Stimulated activated naive CD8-positive, alpha-beta T cell treated with anti-CD3 and anti-CD28 coated beads, Interleukin-15, Interleukin-2, amounts not matched to agents 100 U/mL and 50 U/mL, for 24 hours (primary cell): ENCODE measurements at regions not wholly inside any gene's neighbourhood (a gene's known extent, or its start where the extent isn't known, plus 50 kb on each side); places are given as distances from the start of the nearest gene placed in this dataset.

ENCODE experiments used
- ATAC-seq: fragments of 150-1000 bp; cut with Tn5 transposase; one replicate; pipeline ENCODE4 v1.10.0; 2021
- DNase-seq: peaks from one replicate; pipeline ENCODE4 v3.0.0; 2021

DNA sequence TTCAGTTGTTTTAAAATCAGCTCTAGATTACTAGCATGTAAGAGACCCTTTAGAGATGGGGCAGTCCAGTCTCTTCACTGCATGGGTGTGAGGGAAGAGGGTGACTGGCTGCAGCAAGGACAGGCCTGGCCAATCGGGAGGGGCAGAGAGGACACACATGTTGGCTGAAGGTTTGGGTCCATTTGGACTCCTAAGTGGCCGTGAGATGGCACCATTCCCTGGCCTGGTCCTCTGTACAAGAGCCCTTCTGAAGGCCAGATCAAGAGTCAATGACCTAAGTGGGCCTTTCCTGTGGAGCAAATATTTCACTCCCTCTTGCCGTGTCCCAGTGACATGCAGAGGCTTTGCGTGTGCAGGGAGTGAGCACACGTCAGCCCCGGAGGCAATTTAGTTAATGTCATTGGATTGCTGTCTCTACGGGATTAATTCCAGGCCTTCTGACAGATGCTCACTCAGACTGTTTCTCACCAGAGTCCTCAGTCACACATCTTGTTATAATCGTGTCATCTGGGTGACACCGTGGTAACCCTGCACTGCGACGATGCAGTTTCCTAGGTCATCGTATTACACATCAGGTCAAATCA lies 613.0 kb downstream of the NPHP4 start:
- DNase-seq (no peak), ATAC-seq (no peak)

DNA sequence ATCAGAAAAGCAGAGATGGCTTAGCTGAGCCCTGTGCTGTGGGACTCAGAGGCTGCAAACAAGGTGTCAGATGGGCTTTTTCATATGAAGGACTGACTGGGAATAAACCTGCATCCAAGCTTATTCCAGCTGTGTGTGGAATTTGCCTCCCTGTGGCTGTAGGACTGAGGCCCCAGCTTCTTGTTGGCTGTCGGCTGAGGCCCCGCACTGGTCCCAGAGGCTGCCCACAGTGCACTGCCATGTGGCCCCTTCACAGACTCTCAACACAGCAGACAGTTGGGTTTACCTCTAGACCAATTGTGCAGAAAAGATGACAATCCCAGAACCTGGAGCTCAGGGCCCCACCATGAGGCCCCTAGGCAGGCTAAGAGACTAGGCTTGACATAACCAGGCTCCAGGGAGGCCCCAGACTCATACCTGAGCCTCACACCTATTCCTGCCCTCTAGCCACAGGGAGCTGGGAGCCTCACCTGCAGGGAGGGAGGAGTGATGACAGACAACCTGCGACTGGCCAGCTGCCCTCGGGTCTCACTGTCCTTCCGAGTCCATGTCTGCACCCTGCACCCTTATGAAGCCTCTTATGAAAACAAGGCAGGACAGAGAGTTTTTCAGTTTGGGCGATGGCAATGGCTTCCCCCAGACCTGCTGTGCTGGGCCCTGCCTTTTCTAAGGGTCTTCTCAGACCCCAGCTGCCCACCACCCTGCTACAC lies 615.5 kb downstream of the NPHP4 start:
- ATAC-seq (no peak), DNase-seq (no peak)

DNA sequence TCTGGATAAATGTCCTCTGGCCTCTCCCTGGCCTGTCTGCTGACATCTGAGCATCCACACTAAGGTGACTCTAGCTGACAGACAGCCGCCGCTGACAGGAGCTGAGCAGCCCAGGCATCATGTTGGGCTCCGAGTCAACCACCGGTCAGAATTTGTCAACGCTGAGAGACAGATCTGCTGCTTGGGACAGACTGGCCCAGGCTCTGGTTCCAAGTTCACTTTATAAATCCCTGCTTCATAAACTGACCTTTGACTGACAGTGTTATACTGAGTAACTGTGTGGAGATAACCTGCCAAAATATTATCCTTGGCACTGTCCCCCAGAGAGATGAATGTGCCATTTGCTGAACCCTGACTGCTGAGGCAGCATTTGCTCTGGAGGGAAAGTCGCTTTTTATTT lies 616.7 kb downstream of the NPHP4 start:
- no peak for ATAC-seq
- DNase-seq = no peak

DNA sequence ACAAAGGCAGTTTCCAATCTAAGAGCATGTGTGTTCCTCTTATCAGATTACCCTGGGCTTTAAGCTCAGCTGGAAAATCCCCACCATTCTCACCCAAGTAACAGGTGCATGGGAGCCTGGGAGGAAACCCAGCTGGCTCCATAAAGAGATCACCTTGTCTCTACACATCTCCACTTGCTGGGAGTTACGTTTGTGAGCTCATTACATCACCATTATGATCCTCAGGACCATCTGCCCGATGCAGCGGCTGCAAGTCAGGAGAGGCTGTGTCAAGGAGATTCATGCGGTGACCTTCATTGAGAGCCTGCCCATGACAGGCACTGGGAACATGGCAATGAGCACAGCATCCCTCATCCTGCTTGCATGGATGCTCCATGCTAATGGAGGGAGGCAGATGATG lies 618.0 kb downstream of the NPHP4 start:
- ATAC-seq (no peak), DNase-seq (no peak)

DNA sequence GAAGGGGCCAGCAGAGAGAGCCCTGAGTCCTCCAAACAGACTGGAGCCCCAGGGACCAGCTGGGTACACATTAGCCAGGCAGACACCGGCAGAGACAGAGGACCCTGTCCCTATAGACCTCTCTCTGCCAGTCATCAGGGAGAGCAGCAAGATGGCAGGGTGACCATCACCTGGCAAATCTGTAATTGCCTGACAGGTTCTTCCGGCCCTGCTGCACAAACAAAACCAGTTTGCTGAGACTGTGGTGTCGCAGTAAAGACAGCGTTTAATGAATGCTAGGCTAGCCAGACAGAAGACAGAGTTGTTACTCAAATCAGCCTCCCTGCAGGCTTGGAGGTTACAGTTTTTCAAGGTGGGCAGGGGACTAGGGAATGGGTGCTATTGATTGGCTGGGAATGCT lies 618.9 kb downstream of the NPHP4 start:
- DNase-seq = no peak
- ATAC-seq = no peak

DNA sequence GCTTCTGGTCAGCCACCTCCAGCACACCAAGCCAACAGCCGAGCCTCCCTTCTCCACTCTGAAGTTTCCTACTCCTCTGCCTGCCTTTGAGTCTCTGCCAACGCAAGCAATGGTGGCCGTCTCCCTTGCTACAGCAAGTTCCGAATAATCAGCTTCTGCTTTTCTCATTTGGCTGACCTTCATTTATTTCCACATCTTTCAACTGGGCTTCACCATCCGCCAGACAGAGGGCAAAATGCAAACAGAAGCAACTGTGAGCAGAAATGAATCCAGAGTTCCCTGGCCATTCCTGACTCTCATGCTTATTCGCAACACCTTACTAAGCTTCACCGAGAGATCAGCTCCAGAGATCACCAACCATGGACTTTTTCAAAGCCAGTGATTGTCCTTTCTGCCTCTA lies 621.0 kb downstream of the NPHP4 start:
- ATAC-seq (no peak), DNase-seq (no peak)

DNA sequence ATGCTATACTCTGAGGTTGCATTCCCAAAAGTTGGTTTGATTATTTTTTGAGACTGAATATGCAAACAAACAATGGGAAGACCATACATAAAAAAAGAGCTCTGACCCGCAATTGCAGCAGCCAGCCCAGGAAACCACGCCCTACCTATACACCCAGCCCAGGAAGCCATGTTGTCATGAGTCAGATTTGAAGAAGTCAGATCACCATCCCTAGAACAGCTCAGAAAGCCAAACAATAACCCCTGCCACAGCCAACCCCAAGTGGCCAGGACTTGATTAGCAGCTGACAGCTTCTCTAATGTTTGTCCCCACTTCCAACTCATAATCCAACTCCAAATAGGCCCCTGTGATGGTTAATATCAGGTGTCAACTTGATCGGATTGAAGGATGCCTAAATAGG lies 621.9 kb downstream of the NPHP4 start:
- no peak for DNase-seq
- no peak for ATAC-seq

DNA sequence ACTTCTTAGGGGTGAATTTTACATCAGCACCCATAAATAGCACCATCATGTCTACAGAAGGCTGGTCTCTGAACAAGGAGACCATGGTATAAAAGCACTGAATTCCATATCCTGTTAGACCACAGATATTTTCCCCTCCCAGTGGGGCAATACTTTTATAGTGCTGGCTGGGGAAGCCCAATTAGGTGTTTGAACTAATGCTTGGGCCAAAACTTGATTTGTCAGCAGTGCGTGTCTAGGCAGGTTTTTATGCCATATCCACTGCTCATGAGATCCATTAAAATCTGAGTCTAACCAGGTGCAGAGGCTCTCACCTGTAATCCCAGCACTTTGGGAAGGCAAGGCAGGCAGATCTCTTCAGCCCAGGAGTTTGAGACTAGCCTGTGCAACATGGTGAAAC lies 623.0 kb downstream of the NPHP4 start:
- DNase-seq (no peak), ATAC-seq (no peak)

DNA sequence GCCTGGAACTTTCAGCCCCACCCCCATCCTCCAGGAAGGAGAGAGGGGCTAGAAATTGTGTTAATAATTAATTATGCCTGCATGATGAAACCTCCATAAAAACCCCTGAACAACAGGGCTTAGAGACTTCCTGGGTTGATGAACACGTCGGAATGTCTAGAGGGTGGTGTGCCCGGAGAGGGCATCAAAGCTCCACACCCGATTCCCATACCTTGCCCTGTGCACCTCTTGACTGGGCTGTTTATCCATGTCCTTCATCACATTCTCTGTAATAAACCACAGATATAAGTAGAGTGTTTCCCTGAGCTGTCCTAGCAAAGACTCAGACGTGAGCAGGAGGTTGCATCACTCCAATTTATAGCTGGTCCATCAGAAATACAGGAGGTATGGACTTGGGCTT lies 624.0 kb downstream of the NPHP4 start:
- no peak for DNase-seq
- no peak for ATAC-seq

DNA sequence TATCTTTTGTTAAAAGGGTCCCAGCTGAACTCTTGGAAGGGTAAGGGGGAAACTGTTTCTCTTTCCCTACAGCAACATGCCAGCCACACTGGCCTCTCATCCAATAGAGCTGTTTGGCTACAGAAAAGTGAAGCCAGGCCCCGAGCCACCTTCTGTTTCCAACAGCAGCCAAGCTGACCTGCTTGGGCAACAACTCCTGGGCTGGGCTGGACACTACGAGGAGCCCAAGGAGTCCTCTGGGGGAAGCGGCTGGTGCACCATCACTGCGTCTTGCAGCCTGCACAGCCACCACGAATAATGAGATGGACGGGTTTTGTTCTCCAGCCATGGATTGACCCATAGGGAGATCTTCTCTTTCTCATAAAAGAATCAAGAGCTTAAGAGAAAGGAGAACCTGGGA lies 624.9 kb downstream of the NPHP4 start:
- DNase-seq (no peak), ATAC-seq (no peak)

DNA sequence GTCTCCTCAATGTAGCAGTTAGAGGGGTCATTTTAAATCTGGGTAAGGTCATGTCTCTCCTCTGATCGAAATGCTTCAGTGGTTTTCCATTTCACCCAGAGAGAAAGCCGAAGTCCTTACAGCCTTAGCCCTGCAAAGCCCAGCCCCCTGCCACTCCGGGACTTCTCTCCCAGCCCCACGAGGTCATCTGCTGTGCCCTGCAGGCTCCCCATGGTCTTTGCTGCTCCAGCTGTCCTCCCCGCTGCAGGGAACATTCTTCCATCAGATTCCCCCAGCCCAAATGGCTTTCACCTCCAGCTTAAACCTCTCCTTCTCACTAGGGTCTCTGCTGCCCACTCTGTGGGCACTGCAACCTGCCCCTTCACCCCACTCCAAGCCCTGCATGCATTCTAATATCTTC lies 626.5 kb downstream of the NPHP4 start:
- no peak for ATAC-seq
- DNase-seq = no peak

DNA sequence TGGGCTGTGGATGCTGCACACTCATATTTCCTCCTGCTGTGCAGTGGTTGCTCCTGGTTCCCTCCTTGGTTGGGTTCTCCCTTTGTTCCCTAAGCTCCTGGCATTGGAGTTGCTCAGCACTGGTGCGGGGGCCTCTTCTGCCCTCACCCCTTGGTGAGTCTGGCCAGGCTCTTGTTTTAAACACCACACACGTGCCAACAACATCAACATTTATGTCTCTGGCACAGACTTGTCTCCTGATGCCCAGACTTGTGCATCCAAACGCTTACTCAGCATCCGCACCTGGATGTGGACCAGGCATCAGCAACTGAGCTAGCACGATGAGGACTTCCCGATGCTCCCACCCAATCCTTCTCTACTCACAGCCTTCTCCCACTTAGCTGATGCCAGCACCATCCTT lies 627.6 kb downstream of the NPHP4 start:
- DNase-seq (no peak), ATAC-seq (no peak)

DNA sequence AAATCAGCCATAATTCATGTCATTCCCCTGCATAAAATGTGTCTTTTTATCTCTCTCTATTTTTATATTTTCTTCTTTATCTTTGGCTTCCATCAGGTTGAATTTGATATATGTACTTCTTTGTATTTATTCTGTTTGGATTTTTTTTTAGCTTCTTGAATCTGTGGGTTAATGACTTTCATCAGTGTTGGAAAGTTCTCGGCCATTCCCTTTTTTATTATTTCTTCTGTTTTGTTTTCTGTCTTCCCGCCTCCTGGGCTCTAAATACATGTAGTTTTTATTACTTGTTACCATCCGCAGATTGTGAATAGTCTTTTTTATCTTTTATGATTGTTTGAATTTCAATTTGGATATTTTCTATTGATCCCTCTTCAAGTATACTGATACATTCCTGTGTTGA lies 637.5 kb downstream of the NPHP4 start:
- ATAC-seq = no peak
- no peak for DNase-seq

DNA sequence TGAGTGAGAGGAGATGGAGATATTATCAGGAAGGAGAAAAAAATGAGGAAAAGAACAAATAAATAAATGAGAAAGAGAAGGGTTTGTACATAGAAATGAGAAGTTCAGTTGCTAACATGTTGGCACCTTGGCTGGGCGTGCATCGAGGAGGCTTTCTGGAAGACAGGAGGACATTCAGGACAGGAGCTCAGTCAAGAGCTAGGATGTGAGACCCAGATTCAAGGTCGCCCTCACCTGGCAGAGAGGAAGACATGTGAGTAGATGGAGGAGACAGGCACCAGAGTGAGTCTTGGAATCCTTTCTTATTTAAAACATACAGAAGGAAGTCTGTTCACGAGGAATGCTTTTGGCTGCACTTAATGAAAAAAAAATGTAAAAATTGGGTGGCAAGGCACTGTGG lies 640.9 kb downstream of the NPHP4 start:
- DNase-seq (no peak), ATAC-seq (no peak)

DNA sequence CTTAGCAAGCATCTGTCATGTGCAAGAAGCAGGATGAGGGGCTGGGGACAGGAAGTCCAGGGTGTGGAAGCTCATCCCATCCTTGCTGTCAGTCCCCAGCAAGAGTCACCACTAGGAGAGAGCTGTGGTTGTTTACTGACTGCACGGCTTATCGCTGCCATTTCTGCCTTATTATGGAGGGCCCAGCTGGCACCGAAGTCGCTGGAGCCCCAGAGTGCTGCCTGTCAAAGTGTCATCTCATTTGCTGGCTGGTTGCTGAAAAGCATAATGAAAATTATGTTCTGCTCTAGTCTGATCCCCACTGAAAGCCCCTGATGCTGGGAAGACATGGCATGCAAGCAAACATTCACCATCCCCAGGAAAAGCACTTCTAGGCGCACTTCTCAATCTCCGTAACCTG lies 642.7 kb downstream of the NPHP4 start:
- ATAC-seq (no peak), DNase-seq (no peak)

DNA sequence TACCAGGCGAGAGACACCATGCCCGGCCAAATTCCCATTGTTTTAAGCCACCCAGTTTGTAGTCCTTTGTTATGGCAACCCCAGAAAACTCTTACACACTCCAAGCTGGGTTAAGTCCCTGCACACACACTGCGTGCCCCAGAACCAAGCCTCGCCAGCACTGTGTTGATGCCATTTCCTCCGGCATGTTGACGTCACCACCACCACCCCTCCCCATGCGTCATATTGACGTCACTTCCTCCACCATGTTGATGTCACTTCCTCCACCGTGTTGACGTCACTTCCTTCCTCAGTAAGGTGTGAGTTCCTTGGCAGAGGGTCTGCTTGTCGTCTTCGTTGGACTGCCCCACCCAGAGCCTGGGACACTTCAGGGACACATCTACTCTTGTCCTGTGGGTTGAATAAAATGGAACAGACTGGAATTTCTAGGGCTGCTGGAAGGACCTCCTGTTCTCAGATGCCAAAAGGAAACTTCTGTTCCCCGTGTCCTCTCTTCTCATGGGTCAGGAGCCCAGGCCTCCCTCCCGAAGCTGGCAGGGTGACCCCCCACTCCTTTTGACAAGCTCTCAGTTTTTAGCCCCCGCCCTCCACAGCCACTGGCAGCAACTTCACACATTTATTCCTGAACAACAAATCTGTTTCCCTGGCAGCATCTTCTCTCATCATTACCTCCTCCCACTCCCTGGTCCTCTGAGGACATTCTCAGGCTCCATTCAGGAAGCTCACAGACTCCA lies 643.3 kb downstream of the NPHP4 start:
- DNase-seq (no peak), ATAC-seq (no peak)

DNA sequence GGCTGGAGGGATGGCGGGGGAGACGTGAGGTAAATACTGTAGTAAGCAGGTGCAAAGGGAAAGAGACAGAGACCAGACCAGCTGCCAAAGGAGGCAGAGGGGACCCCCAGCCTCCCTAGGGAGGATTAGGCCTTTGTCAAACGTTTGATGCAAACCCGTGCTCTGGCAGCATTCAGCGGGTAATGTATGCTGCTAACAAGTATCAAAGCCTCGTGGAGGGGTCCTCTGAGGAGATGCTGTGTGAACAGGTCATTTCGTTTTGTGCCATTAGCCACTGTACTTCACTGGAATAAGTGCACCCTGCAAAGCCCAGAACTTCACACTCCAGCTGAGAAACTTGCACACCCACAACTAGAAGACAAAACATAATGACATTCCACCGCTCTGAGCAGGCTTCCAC lies 644.5 kb downstream of the NPHP4 start:
- ATAC-seq (no peak), DNase-seq (no peak)

DNA sequence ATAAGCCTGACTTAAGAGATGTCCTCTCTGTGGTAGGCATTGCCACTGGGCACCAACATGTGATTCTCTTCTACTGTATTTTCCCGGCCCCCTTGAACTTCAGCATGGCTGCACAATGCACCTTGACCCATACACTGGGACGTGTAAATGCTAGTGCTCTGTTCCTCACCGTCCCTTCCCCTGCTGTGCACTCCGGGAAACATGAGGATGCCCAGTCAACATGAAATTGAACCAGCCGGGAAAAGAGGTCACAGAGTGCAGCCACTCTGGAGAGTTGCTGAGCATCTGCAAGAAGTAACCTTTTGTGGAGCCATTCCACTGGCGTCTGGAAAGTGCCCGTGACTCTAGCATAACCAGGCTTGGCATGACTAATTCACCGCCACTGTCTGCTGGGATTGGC lies 646.7 kb downstream of the NPHP4 start:
- DNase-seq (no peak), ATAC-seq (no peak)

DNA sequence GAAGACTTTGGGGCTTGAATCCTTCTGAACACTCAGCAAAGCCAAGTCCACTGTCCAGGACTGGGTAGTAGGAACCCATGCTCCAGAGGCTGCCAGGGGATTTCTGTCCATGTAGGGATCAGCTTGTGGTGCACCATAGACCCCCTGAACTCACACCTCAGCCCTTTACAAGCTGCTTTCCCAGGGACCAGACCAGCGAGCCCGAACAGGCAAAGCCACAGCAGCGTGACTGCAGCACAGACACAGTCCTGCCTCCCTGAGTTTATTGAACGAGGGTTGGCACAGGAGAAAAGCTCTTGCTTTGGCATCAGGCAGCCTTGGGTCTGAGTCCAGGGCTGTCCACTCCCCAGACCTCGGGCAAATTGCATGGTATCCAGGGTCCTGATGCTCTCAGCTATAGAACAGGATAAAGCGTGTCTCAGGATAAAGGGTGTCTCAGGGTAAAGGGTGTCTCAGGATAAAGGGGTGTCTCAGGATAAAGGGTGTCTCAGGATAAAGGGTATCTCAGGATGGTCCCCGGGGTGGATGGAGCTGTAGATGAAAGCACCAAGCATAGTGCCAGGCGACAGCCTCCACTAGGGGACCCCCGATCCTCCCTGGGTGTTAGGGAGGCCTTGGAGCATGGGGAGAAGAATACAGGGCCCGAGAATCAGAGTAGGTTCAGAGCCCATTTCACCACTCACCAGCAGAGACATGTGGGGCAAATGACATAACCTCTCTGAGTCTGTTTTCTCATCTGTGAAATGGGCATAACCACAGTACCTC lies 648.8 kb downstream of the NPHP4 start:
- DNase-seq (no peak), ATAC-seq (no peak)

DNA sequence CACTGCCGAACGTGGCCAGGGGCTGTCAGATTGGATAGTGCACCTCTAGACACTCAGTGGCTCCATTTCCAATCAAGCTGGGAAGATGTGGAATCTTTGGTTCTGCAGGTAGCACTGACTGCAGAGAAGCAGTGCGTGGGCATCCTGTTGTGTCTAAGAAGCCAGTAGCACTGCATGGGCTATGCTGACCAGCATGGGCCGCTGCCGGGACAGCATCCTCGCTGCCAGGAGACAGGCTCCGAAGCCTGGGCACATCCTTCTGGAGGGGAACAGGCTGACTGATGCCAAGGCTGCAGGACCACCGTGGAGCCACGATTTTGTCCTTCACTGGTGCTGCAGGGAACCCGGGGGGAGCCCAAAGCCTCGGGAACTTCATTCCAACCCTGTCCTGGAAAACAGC lies 649.4 kb downstream of the NPHP4 start:
- DNase-seq (no peak), ATAC-seq (no peak)

DNA sequence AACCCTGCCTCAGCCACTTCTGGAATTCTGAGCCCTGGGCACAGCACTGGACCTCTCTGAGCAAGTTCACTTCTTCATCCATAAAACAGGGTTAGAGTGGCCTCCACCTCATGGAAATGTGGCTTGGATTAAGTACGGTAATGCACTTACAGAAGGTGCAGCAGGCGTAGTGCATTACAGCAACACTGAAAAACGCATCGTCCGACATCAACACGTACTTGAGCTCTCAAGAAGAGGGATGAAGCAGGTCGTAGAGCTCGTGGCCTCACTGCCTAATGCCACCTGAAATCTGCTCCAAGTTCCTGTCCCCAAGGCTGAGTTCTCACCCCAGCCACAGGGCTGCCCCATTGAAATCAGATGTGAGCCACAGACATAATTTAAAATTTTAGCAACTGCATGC lies 650.1 kb downstream of the NPHP4 start:
- ATAC-seq = no peak
- DNase-seq = no peak

DNA sequence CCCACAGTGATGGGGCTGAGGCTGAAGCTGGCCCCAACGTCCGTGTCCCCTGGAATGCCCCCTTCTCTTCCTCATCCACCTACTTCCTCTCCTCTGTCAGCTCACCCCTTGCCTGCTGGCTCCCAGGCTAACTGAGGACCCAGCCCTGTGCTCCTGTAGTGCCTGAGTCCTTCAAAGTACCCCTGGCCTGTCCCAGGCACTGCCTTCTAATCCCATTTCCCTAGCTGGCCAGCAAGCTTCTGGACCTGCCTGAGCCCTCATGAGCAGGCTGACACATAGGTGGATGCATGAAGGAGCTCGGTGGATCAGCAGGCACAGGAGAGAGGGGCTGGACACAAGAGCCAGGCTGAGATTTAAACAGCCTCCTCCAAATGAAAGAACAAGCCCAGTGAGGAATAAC lies 650.8 kb downstream of the NPHP4 start:
- ATAC-seq = no peak
- DNase-seq = no peak

DNA sequence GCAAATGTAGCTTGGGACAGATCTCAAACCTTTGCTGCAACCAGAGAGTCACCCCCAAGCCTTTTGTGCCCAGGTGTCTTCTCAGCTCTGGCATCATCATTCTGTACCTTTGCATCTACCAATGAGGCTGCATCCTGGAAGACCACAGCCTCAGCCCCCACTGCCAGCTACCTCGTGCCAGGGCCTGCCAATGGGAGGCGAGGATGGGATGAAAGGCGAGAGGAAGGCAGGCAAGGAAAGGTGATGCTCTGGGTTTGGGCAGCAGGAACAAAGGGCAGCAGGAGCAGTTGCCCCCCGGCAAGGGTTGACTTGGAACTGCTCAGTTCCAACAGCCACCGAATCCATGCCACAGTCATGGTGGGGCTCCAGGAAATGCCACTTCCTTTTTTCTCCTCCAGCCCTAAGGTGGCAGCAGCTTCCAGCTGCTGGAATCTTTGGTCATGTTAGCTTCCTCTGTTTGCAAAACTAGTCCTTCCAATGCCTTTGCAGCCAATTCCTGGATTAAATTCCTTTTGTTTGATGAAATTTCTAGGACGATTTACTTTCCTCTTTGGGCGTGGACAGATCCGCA lies 651.6 kb downstream of the NPHP4 start:
- DNase-seq (no peak), ATAC-seq (no peak)
